ENCODE measurements at regions not wholly inside any gene's neighbourhood (a gene's known extent, or its start where the extent isn't known, plus 50 kb on each side); places are given as distances from the start of the nearest gene placed in this dataset.

- no peak for DNase-seq
- no peak overlapping the region for H3K18ac ChIP-seq (ENCODE audit: insufficient read length, low read depth, low read length)
- no peak for TF ChIP-seq CTCF (conservative IDR thresholded peaks at IDR 0.05)
- Mint-ChIP-seq H3K9me3 (no peaks in the 10 kb centered on the region), H3K27ac (no peak overlapping the region; a peak in 1 of 7 replicates), H3K27me3 (ENCODE audit: low read depth) (peaks cover 4% of the 10 kb centered on the region; the same call in 1 of the 2 replicates), H3K4me3 (no peak overlapping the region), H3K36me3 (ENCODE audit: insufficient read depth in 1 of 3, low read depth in 3 of 3) (no peaks in the 10 kb centered on the region; a peak in 1 of 7 replicates), H3K4me1 (peaks cover 36 to 38% of the 10 kb centered on the region in 2 experiments)
- no peak overlapping the region for H3K9ac ChIP-seq (ENCODE audit: extremely low read depth, insufficient read length, low read length)
- no peak overlapping the region for H2AK5ac ChIP-seq (ENCODE audit: insufficient read length, low read length)
- no peak overlapping the region for H3K56ac ChIP-seq (ENCODE audit: insufficient read length, low read depth, low read length)
- H3K23ac ChIP-seq (ENCODE audit: insufficient read length, low read depth, low read length), result no peak overlapping the region
- H3K79me2 ChIP-seq (ENCODE audit: insufficient read depth, low read length), result no peaks in the 10 kb centered on the region
- H3T11ph ChIP-seq (ENCODE audit: low read length), result no peak overlapping the region
- H2BK12ac ChIP-seq (ENCODE audit: insufficient read length, low read depth, low read length), result no peak overlapping the region
- no peaks in the 10 kb centered on the region for H3K79me1 ChIP-seq (ENCODE audit: insufficient read depth, low read depth, low read length, poor library complexity, severe bottlenecking)
- H3K23me2 ChIP-seq (ENCODE audit: insufficient read length, low read depth, low read length, poor library complexity, severe bottlenecking), result no peaks in the 10 kb centered on the region
- H4K5ac ChIP-seq (ENCODE audit: insufficient read length, low read depth, low read length), result no peak overlapping the region
- no peak overlapping the region for H3K4ac ChIP-seq (ENCODE audit: low read depth, low read length)
- no peaks in the 10 kb centered on the region for H3K4me1 ChIP-seq (ENCODE audit: insufficient read depth, low read length)
- no peak overlapping the region for H2BK20ac ChIP-seq (ENCODE audit: low read depth, low read length, poor library complexity, severe bottlenecking)
- no peak overlapping the region for H2BK120ac ChIP-seq (ENCODE audit: low read depth, low read length, poor library complexity, severe bottlenecking)
- no peak overlapping the region for H4K91ac ChIP-seq (ENCODE audit: insufficient read length, low read depth, low read length)
- H2BK15ac ChIP-seq (ENCODE audit: low read depth, low read length), result no peak overlapping the region
- H3K9me3 ChIP-seq (ENCODE audit: control insufficient read depth, low read depth, low read length), result no peaks in the 10 kb centered on the region
- H3K27ac ChIP-seq (ENCODE audit: insufficient read length, low read depth, low read length), result no peak overlapping the region
- no peak overlapping the region for H3K14ac ChIP-seq (ENCODE audit: insufficient read depth, low read length)
- H2AFZ ChIP-seq (ENCODE audit: low read length), result no peak overlapping the region
- WGBS (ENCODE audit: extremely low coverage, insufficient read length, low lambda C conversion rate), result no CpG with 5 or more reads among the region's 10 CpGs
- no peak overlapping the region for H4K8ac ChIP-seq (replicated peaks; ENCODE audit: insufficient read length, low read depth, low read length)
- H3K27me3 ChIP-seq (ENCODE audit: insufficient read depth, low read length), result no peaks in the 10 kb centered on the region
- no peak overlapping the region for H3K4me2 ChIP-seq (ENCODE audit: insufficient read depth, insufficient read length, low read length)
- no peaks in the 10 kb centered on the region for H4K20me1 ChIP-seq (ENCODE audit: control insufficient read depth, insufficient read depth, insufficient read length)
- H2BK5ac ChIP-seq (ENCODE audit: insufficient read length, low read length), result no peak overlapping the region
These were observed 72.8 kb upstream of the ATP5PO start for GRCh38 chr21:33988237-33989017.
